Activated B cell treated with CpG ODN at 0.5 μM for 24 hours (primary cell): ENCODE measurements at regions not wholly inside any gene's neighbourhood (a gene's known extent, or its start where the extent isn't known, plus 50 kb on each side); places are given as distances from the start of the nearest gene placed in this dataset.
A peak's percentile ranks its signal among the peaks of the same experiment; 100 is the strongest.
"Not testable (repeated sequence)": the region's sequence is repeated elsewhere in the genome, so short reads cannot be mapped to it uniquely, and the experiment has no call there.

Experiments
- ATAC-seq: fragments of 200-7000 bp; cut with Tn5 transposase; one replicate; pipeline ENCODE4 v1.10.0; 2021; ENCODE audit warnings: low read depth, mild to moderate bottlenecking, moderate library complexity
- CTCF ChIA-PET: fragments of 350-600 bp; sonication (Branson Sonifier 250); formaldehyde crosslinking; loops from one replicate; lab custom pipeline; 2021; ENCODE audit warnings: antibody characterized with exemption; lab: Charles Lee
- POLR2A ChIA-PET: fragments of 350-600 bp; sonication (Branson Sonifier 250); formaldehyde crosslinking; loops from one replicate; lab custom pipeline; 2021; ENCODE audit warnings: antibody characterized with exemption; lab: Charles Lee
- DNase-seq: peaks from one replicate; pipeline ENCODE4 v3.0.0; 2022
- H3K27ac Mint-ChIP-seq: one replicate; pipeline ENCODE4 v1.8.0; 2020; ENCODE audit warnings: mixed read lengths
- H3K27me3 Mint-ChIP-seq: one replicate; pipeline ENCODE4 v1.8.0; 2021; ENCODE audit warnings: mixed read lengths
- H3K36me3 Mint-ChIP-seq: one replicate; pipeline ENCODE4 v1.8.0; 2021; ENCODE audit warnings: low read depth, mixed read lengths
- H3K4me1 Mint-ChIP-seq: one replicate; pipeline ENCODE4 v1.8.0; 2021; ENCODE audit warnings: mixed read lengths
- H3K4me3 Mint-ChIP-seq: one replicate; pipeline ENCODE4 v1.8.0; 2020; ENCODE audit warnings: mild to moderate bottlenecking, mixed read lengths
- H3K9me3 Mint-ChIP-seq: one replicate; pipeline ENCODE4 v1.8.0; 2020; ENCODE audit warnings: mixed read lengths
- intact Hi-C: fragments of 100-400 bp; cut with micrococcal nuclease; formaldehyde crosslinking; loops from one replicate; pipeline ENCODE4 v1.15.1; 2024
- TF ChIP-seq, protein P1 (sequence below): fragments of 200-600 bp; IDR thresholded peaks from one replicate; pipeline ENCODE4 v1.8.0; 2022; ENCODE audit warnings: antibody characterized with exemption, mild to moderate bottlenecking

DNA sequence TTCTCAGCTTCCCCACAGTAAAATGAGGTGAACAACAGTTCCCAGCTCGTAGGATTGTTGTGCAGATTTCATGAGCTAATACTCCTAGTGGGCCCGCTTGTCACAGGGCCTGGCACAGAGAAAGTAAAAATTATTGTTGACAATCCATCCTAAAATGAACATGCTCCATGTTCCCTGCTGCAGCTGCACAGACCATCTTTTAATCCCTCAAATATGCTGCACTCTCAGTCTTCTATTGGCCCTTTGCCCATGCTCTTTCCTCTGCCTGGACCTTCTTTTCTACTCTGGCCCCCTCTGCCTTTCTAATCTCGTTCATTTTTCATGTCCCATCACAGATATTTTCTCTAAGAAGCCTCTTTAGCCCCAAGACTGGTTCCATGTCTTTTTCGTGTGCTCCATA lies 117.7 kb upstream of the NR3C1 start:
- Mint-ChIP-seq H3K27me3 (no peaks in the 10 kb centered on the region), H3K4me1 (peaks cover 7% of the 10 kb centered on the region), H3K9me3 (peaks cover 7% of the 10 kb centered on the region), H3K36me3 (no peaks in the 10 kb centered on the region), H3K27ac (no peak overlapping the region), H3K4me3 (no peak overlapping the region)
- no peak for ATAC-seq
- ChIA-PET POLR2A (no interaction called here), CTCF (no interaction called here)
- no peak for DNase-seq
- intact Hi-C loops = no loop called here
- TF ChIP-seq, protein P1, sequence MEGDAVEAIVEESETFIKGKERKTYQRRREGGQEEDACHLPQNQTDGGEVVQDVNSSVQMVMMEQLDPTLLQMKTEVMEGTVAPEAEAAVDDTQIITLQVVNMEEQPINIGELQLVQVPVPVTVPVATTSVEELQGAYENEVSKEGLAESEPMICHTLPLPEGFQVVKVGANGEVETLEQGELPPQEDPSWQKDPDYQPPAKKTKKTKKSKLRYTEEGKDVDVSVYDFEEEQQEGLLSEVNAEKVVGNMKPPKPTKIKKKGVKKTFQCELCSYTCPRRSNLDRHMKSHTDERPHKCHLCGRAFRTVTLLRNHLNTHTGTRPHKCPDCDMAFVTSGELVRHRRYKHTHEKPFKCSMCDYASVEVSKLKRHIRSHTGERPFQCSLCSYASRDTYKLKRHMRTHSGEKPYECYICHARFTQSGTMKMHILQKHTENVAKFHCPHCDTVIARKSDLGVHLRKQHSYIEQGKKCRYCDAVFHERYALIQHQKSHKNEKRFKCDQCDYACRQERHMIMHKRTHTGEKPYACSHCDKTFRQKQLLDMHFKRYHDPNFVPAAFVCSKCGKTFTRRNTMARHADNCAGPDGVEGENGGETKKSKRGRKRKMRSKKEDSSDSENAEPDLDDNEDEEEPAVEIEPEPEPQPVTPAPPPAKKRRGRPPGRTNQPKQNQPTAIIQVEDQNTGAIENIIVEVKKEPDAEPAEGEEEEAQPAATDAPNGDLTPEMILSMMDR = no peak

DNA sequence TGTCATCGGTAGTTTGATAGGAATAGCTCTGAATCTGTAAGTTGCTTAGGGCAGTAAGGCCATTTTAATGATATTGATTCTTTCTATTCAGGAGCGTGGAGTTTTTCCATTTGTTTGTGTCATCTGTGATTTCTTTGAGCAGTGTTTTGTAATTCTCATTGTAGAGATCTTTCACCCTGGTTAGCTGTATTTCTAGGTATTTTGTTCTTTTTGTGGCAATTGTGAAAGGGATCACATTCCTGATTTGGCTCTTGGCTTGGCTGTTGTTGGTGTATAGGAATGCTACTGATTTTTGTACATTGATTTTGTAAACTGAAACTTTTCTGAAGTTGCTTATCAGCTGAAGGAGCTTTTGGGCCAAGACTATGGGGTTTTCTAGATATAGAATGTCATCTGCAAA lies 115.7 kb upstream of the NR3C1 start:
- H3K27me3 Mint-ChIP-seq, H3K9me3 Mint-ChIP-seq, DNase-seq, CTCF ChIA-PET, H3K36me3 Mint-ChIP-seq, H3K4me3 Mint-ChIP-seq, POLR2A ChIA-PET, ATAC-seq, H3K27ac Mint-ChIP-seq: not testable (repeated sequence)
- intact Hi-C loops = loop anchor here (5.0 kb wide), 1 partner anchor 82 kb away; no protein-coding TSS in a partner anchor
- peaks cover 15% of the 10 kb centered on the region for H3K4me1 Mint-ChIP-seq

DNA sequence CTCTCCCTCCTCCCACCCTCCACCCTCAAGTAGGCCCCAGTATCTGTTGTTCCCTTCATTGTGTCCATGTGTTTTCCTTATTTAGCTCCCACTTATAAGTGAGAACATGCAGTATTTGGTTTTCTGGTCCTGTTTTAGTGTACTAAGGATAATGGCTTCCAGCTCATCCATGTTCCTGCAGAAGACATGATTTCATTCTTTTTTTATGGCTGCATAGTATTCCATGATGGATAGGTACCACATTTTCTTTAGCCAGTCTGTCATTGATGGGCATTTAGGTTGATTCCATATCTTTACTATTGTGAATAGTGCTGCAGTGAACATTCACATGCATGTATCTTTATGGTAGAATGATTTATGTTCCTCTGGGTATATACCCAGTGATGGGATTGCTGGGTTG lies 114.3 kb upstream of the NR3C1 start:
- H3K4me3 Mint-ChIP-seq, H3K27me3 Mint-ChIP-seq, DNase-seq, H3K9me3 Mint-ChIP-seq, H3K36me3 Mint-ChIP-seq, POLR2A ChIA-PET, ATAC-seq, CTCF ChIA-PET, H3K27ac Mint-ChIP-seq: not testable (repeated sequence)
- peaks cover 15% of the 10 kb centered on the region for H3K4me1 Mint-ChIP-seq
- intact Hi-C loops = loop anchor here (5.0 kb wide), 1 partner anchor 81 kb away; no protein-coding TSS in a partner anchor

DNA sequence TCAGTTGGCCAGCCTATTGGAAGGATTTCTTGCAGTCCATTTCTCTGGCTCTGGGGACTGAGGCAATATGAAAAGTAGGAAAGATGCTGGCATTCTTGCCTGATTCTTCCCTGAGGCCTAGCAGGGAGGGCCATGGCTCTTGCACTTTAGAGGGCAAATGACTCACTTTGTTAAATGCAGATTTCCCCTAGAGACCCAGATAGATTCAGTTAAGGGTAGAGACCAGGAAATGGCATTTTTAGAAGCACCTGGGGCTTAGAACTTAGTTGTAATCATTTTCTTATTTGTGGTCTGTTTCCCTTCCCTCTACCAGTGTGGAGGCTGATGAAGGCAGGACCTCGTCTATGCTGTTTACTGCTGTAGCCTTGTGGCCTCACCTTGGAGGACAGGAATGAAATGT lies 112.8 kb upstream of the NR3C1 start:
- ChIA-PET POLR2A (no interaction called here), CTCF (no interaction called here)
- Mint-ChIP-seq H3K27me3 (no peaks in the 10 kb centered on the region), H3K27ac (no peak overlapping the region), H3K9me3 (peaks cover 7% of the 10 kb centered on the region), H3K4me3 (no peak overlapping the region), H3K36me3 (no peaks in the 10 kb centered on the region), H3K4me1 (peaks cover 15% of the 10 kb centered on the region)
- ATAC-seq (peak; percentile 83), DNase-seq (no peak)
- intact Hi-C loops = loop anchor here (5.0 kb wide), 1 partner anchor 79 kb away; no protein-coding TSS in a partner anchor
- TF ChIP-seq, protein P1 = no peak

DNA sequence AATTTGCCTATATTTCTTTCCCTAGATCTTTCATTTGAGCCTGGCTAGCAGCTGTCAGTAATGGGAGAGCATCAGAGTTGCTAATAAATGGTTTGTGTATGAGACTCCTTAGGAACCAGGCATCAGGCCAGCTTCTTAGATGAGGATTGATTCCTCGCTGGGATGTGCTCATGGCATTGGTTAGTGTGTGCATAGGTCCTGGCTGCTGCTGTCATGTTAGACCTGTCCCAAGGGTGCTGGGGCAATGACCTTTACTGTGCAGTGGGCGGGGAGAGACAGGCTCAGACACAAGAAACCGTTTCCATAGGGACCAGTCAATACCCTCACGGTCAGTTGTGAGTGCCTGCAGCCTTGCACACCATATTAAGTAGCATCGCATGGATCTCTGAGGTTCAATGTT lies 112.3 kb upstream of the NR3C1 start:
- TF ChIP-seq, protein P1 = no peak
- ATAC-seq (peak; percentile 56), DNase-seq (no peak)
- Mint-ChIP-seq H3K36me3 (no peaks in the 10 kb centered on the region), H3K4me1 (peaks cover 15% of the 10 kb centered on the region), H3K9me3 (peaks cover 7% of the 10 kb centered on the region), H3K27me3 (no peaks in the 10 kb centered on the region), H3K4me3 (no peak overlapping the region), H3K27ac (no peak overlapping the region)
- ChIA-PET CTCF (no interaction called here), POLR2A (no interaction called here)
- intact Hi-C loops = loop anchor here (5.0 kb wide), 1 partner anchor 79 kb away; no protein-coding TSS in a partner anchor

DNA sequence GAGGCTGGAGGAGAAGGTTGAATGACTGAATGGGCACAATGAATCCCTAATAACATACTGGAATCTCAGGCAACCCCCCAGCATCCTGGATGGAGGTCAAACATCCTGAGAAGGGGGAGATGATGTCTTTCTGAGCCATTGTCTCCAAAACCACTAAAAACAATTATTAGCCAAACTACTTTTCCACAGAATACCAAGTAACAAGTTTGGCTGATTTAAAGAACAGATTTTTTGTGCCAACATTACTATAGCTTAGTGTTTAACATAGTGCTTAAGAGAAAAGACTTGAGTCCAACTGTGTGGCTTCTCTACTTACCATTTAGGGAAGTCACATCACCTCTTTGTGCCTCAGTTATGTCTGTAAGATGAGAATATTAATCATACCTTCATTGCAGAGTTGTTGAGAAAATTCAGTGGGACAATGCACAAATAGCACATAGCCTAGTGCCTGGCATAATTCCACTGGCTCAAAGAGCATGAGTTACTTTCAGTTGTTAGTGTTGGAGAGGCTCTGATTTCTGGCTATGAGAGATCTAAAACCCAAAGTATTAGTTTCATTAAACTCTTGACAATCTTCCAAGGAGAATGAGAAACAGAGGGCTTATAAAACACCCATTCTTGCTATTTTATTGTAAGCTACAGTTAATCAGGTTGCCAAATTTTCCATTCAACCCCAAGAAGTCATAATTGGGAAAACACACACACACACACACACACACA lies 111.3 kb upstream of the NR3C1 start:
- Mint-ChIP-seq H3K27ac (no peak overlapping the region), H3K9me3 (peaks cover 7% of the 10 kb centered on the region), H3K4me1 (peaks cover 15% of the 10 kb centered on the region), H3K4me3 (no peak overlapping the region), H3K36me3 (no peaks in the 10 kb centered on the region), H3K27me3 (no peaks in the 10 kb centered on the region)
- POLR2A ChIA-PET = no interaction called here
- DNase-seq (no peak), ATAC-seq (no peak)
- CTCF ChIA-PET = no interaction called here
- intact Hi-C loops = loop anchor here (5.0 kb wide), 1 partner anchor 77 kb away; no protein-coding TSS in a partner anchor
- TF ChIP-seq, protein P1 = no peak
